WERI-Rb-1 (cell line): ENCODE measurements at regions not wholly inside any gene's neighbourhood (a gene's known extent, or its start where the extent isn't known, plus 50 kb on each side); places are given as distances from the start of the nearest gene placed in this dataset.

Experiments used
- DNase-seq: peaks from one replicate; pipeline ENCODE4 v3.0.0-alpha.2; 2020
- H3K27ac ChIP-seq: fragments of 250-450 bp; sonication (Bioruptor Pico); 2 replicates; pipeline ENCODE4 v1.5.1; 2020; ENCODE audit warnings: mild to moderate bottlenecking, moderate library complexity
- H3K27me3 ChIP-seq: fragments of 250-450 bp; sonication (Bioruptor Pico); 2 replicates; pipeline ENCODE4 v1.5.1; 2021; ENCODE audit warnings: mild to moderate bottlenecking, low read depth, moderate library complexity; ENCODE audit not compliant: insufficient read depth, severe bottlenecking
- H3K36me3 ChIP-seq: fragments of 250-450 bp; sonication (Bioruptor Pico); 2 replicates; pipeline ENCODE4 v1.5.1; 2020; ENCODE audit warnings: mild to moderate bottlenecking, moderate library complexity
- H3K4me3 ChIP-seq: 2 replicates; pipeline ENCODE4 v1.5.1; 2011; ENCODE audit warnings: low read depth, mild to moderate bottlenecking, control low read depth, low read length
- H3K9me3 ChIP-seq: fragments of 250-450 bp; sonication (Bioruptor Pico); 2 replicates; pipeline ENCODE4 v1.5.1; 2021; ENCODE audit warnings: mild to moderate bottlenecking, moderate library complexity; ENCODE audit not compliant: severe bottlenecking
- TF ChIP-seq, protein P1 (sequence below): IDR thresholded peaks from 2 replicates; pipeline ENCODE4 v1.5.1; 2011; ENCODE audit warnings: low read depth, mild to moderate bottlenecking, control low read depth, inconsistent platforms, low read length

DNA sequence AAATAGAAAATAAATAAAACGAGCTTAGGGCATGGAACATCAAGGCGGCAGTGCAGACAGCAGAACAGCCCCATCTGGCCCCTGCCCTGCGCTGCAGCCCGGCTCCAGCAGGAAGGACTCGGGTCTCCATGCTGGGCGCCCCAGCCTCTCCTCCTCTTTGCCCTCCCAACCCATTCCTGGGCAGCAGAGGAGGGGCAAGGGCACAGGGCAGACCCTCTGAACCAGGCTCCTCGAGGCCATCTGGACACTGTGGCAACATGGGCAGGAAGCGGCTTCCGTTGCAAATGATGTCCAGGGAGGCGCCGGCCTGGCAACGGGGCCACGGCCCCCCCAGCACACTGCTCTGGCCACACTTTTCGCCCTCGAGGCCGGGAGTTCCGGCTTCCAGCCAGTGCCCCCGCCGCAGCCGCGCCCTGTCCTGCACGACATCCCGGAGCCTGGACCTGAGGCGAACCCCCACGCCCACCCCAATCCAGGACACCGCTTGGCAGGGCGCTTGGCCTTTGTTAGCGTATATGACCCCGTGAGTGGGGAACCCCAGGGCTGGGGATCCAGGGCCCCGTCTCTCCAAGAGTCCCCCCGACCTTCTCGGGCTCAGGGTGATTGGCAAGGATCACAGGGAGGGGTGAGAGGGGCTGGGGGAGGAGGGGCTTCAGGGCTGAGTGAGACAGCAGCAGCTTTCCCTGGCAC is 192.1 kb downstream of the IGLL1 start:
- H3K4me3 ChIP-seq, result no peak overlapping the region
- TF ChIP-seq, protein P1, sequence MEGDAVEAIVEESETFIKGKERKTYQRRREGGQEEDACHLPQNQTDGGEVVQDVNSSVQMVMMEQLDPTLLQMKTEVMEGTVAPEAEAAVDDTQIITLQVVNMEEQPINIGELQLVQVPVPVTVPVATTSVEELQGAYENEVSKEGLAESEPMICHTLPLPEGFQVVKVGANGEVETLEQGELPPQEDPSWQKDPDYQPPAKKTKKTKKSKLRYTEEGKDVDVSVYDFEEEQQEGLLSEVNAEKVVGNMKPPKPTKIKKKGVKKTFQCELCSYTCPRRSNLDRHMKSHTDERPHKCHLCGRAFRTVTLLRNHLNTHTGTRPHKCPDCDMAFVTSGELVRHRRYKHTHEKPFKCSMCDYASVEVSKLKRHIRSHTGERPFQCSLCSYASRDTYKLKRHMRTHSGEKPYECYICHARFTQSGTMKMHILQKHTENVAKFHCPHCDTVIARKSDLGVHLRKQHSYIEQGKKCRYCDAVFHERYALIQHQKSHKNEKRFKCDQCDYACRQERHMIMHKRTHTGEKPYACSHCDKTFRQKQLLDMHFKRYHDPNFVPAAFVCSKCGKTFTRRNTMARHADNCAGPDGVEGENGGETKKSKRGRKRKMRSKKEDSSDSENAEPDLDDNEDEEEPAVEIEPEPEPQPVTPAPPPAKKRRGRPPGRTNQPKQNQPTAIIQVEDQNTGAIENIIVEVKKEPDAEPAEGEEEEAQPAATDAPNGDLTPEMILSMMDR, result no peak
- DNase-seq, result no peak
- no peaks in the 10 kb centered on the region for H3K36me3 ChIP-seq
- no peaks in the 10 kb centered on the region for H3K9me3 ChIP-seq
- H3K27ac ChIP-seq, result no peak overlapping the region
- no peaks in the 10 kb centered on the region for H3K27me3 ChIP-seq

DNA sequence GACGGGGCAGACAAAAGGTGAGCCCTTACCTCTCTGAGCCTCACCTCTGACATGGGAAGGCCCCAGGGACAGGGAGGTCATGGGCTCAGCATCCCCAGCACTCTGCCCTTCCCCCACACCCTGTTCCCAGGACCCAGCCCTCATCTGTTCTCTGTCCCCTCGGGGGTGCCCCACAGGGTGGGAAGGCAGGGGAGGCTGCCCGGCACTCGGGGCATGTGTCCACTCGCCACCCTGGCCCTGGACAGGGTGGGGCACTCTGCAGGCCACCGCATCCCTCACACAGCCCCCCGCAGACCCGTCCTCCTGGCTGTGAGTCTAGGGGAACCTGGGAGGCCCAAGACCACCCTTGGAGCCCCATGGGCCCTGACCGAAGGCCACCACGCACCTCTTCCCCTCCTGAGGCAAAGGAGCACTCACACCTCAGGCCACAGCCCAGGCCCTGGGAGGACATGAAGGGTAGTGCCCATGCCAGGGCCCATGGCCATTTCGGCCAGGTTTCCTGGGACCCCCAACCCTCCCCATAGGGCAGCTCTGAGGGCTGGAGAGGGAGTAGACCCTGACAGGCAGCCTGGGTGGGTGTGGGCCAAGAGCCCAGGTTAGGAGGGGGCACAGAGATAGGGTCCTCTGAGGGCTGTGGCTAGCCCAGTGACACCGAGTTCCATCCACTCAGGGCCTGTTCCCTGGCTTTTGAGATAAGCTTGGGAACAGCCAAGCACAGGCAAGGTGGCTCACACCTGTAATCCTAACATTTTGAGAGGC is 193.1 kb downstream of the IGLL1 start:
- Histone ChIP-seq H3K9me3 (no peaks in the 10 kb centered on the region), H3K27ac (no peak overlapping the region), H3K36me3 (no peaks in the 10 kb centered on the region), H3K27me3 (no peaks in the 10 kb centered on the region), H3K4me3 (no peak overlapping the region)
- no peak for DNase-seq
- TF ChIP-seq, protein P1, result no peak

DNA sequence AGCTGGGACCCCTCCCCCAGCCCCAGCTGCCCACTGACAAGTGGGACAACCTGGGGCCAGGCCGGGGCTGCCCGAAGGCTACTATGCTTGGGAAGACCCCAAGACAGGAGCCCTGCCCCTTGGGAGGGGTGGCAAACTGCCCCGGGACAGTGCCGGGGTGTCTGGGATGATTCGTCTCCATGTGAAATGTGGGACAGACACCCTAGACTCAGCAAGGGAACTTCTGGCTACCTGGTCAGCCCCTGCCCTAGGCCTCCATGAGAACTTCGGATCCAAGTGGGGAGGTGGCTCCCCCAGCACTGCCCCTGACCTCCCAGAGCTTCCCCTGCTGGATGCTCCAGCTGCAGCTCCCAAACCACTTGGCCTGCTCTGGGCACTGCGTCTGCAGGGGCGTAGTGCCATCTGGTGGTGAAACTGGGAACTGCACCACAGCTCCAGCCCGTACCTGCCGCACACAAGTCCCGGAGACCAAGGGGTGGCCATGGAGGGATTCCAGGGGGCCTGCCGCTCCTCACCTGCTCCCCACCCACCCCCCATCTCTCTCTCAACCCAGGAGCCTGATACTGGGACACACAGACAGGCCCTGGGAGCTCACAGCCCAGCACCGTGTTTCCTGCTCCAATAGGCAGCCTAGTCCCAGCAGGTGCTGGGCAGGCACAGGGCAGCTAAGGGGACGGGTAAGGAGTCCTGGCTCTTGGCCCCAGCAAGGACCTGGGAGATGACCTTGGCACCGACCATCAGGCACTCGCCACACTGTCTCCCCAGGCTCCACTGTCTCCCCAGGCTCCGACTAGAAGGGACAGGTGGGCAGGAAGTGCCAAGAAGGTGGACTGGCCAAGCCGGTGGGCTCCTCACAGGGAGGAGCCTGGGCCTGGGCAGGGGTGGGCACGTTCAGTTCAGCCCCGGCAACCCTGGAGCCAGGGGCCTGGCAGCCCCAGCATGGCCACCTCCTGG is 194.1 kb downstream of the IGLL1 start:
- TF ChIP-seq, protein P1, result peak; percentile 99
- H3K4me3 ChIP-seq, result no peak overlapping the region
- no peaks in the 10 kb centered on the region for H3K36me3 ChIP-seq
- no peaks in the 10 kb centered on the region for H3K27me3 ChIP-seq
- H3K9me3 ChIP-seq, result no peaks in the 10 kb centered on the region
- peak; percentile 86 for DNase-seq
- H3K27ac ChIP-seq, result peak overlapping the region; percentile 39

DNA sequence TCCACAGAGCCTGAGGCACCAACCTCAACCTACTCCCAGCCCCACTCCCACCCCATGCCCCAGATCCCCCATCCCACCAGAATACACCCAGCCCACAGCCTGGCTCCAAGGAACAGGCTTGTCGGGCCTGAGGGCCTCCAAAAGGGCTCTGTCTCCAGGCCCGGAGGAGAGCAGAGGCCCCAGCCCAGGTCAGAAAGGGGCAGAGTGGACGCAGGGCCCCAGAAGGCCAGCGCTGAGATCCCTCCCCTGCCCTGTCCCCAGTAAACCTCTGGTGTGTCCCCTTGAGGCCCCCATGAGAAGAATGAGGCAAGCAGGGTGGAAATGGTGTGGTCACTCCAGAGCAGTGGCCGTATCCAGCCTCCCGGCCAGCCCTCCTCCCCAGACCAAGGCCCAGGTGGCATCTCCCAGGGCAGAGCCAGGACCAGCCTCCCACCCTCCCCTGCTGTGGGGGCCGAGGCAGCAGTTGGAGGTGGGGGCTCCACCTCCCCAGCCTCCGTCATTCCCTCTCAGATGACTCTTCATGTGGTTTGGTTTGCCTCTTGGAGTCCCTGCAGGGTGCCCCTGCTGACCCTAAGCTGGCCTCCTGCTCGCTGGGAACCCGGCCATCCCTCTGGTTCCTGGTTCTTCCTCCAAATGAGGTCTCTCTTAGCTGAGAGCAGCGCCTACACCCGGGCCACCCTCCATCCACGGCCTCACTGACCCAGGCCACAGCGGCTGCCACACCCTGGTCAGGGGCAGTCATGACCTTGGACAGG is 195.0 kb downstream of the IGLL1 start:
- Histone ChIP-seq H3K4me3 (no peak overlapping the region), H3K36me3 (no peaks in the 10 kb centered on the region), H3K9me3 (no peaks in the 10 kb centered on the region), H3K27me3 (no peaks in the 10 kb centered on the region), H3K27ac (no peak overlapping the region; the same call in 1 of the 2 replicates)
- DNase-seq, result no peak
- TF ChIP-seq, protein P1, result no peak

DNA sequence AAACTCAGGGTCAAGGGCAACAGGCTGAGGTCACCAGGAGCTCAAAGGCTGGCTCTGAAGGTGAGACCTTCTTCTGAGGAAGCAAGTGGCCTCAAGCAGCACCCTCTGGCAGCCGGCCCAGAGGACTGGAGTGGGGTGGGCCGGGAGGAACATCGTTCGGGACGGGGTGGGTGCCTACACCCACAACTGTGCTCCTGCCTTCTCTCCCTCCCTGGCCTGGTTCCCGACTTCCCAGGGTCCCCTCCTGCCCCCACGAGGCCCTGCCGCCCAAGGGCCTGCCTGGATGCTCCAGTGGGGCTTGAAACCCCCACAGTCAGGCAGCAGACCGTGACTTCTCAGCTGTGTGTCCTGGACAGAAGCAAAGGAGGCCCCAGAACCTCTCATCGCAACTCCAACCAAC is 195.7 kb downstream of the IGLL1 start:
- H3K36me3 ChIP-seq, result no peaks in the 10 kb centered on the region
- DNase-seq, result no peak
- H3K4me3 ChIP-seq, result no peak overlapping the region
- no peaks in the 10 kb centered on the region for H3K9me3 ChIP-seq
- peak overlapping the region; percentile 60 for H3K27ac ChIP-seq
- TF ChIP-seq, protein P1, result no peak
- no peaks in the 10 kb centered on the region for H3K27me3 ChIP-seq
